Psoas muscle (tissue), 7 donors: ENCODE measurements at regions not wholly inside any gene's neighbourhood (a gene's known extent, or its start where the extent isn't known, plus 50 kb on each side); places are given as distances from the start of the nearest gene placed in this dataset.

Experiments used
- ATAC-seq, 4 donors: fragments of 200-7000 bp; cut with Tn5 transposase; one replicate each; pipeline ENCODE4 v1.9.1; 2020; ENCODE audit warnings: moderate library complexity in 3 of 4, mild to moderate bottlenecking in 2 of 4
- DNase-seq, 2 donors: peaks; one replicate each; pipeline ENCODE4 v3.0.0-alpha.2; 2020
- H3K27ac ChIP-seq: fragments of 200-600 bp; one replicate; pipeline ENCODE4 v1.8.0; 2022
- H3K27me3 ChIP-seq, 3 donors: fragments of 200-600 bp in 1 of 3; one replicate each; pipeline versions ENCODE4 v1.6.1 to v1.8.0; 2013 to 2022; ENCODE audit warnings: low read length in 2 of 3, mild to moderate bottlenecking in 2 of 3, moderate library complexity in 1 of 3; ENCODE audit not compliant: insufficient read depth in 3 of 3
- H3K36me3 ChIP-seq, 2 donors: fragments of 200-600 bp in 1 of 2; one replicate each; pipeline versions ENCODE4 v1.6.1 to v1.8.0; 2013 to 2022; ENCODE audit warnings: low read depth in 1 of 2, mild to moderate bottlenecking in 1 of 2, moderate library complexity in 1 of 2; ENCODE audit not compliant: insufficient read depth in 1 of 2
- H3K4me1 ChIP-seq: fragments of 200-600 bp; one replicate; pipeline ENCODE4 v1.8.0; 2022
- H3K4me3 ChIP-seq: fragments of 200-600 bp; one replicate; pipeline ENCODE4 v1.8.0; 2022; ENCODE audit warnings: mild to moderate bottlenecking
- H3K9me3 ChIP-seq: fragments of 200-600 bp; one replicate; pipeline ENCODE4 v1.8.0; 2022
- WGBS, 3 donors: extraction: QIAGEN DNeasy Blood & Tissue Kit; methylation state at CpG; one replicate each; pipeline versions ENCODE4 v1.1.6 to v1.1.7; 2013; 5-methylcytosine and 5-hydroxymethylcytosine counted together
- intact Hi-C, 2 donors: fragments of 100-400 bp; cut with DNase I; formaldehyde crosslinking; loops; one replicate each; pipeline versions ENCODE4 v1.11.0 to v1.14.2; 2022
- TF ChIP-seq, protein P1 (sequence below): fragments of 200-600 bp; IDR thresholded peaks from one replicate; pipeline ENCODE4 v1.8.0; 2022; ENCODE audit warnings: antibody characterized with exemption
- donor health status: healthy with polysubstance abuse.
- donor health status: DM: no; HTN: no; CAD: no; lungs with moderate emphysema.
- donor health status: Bipolar disorder and iron deficiency.
- donor health status: healthy.
- donor health status: DM: yes; HTN: yes; CAD: no.
- donor health status: DM: no; HTN: no; CAD: no.
- donor health status: DM: yes; HTN: yes; CAD: no.

DNA sequence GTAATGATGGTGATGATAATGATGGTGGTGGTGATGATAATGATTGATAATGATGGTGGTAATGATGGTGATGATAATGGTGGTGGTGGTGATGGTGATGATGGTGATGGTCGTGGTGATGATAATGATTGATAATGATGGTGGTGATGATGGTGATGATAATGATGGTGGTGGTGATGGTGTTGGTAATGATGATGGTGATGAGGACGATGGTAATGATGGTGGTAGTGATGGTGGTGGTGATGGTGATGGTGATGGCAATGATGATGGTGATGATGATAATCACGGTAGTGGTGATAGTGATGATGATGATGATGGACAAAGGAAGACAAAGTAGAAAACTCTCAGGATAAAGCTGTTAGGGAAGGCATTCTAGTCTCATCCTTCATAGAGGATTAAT is 310.5 kb downstream of the MSX2 start:
- WGBS, 3 donors: 88 to 95% (median 88%) methylated on average over 3 of the region's 3 CpGs
- intact Hi-C loops: no loop called here
- TF ChIP-seq, protein P1, sequence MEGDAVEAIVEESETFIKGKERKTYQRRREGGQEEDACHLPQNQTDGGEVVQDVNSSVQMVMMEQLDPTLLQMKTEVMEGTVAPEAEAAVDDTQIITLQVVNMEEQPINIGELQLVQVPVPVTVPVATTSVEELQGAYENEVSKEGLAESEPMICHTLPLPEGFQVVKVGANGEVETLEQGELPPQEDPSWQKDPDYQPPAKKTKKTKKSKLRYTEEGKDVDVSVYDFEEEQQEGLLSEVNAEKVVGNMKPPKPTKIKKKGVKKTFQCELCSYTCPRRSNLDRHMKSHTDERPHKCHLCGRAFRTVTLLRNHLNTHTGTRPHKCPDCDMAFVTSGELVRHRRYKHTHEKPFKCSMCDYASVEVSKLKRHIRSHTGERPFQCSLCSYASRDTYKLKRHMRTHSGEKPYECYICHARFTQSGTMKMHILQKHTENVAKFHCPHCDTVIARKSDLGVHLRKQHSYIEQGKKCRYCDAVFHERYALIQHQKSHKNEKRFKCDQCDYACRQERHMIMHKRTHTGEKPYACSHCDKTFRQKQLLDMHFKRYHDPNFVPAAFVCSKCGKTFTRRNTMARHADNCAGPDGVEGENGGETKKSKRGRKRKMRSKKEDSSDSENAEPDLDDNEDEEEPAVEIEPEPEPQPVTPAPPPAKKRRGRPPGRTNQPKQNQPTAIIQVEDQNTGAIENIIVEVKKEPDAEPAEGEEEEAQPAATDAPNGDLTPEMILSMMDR: no peak
- no peaks in the 10 kb centered on the region for H3K9me3 ChIP-seq
- no peak overlapping the region for H3K4me3 ChIP-seq
- H3K4me1 ChIP-seq: no peaks in the 10 kb centered on the region
- ATAC-seq: no peak
- H3K36me3 ChIP-seq: no peaks in the 10 kb centered on the region
- no peak overlapping the region for H3K27ac ChIP-seq
- no peak for DNase-seq
- H3K27me3 ChIP-seq: no peaks in the 10 kb centered on the region

DNA sequence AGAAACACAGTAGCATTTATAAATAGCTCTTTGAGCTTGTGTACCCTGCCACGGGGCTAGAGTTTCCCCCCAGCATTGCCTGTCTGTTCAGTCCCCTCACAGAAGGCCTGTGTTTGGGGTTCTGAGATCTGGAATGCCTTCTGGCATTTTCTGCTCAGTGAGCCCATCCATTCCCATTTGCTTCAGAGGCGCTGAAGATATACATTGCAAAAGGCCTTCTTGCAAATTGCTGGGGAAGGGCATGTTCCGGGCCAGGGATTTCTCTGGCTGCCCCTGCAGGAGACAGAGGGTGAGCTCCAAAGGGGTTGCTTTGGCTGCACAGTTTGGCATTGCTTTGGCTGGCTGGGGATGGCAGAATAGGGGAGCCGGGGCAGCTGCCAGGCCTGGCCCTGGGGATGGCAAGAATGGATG is 308.4 kb downstream of the MSX2 start:
- 30 to 49% (median 30%) methylated on average over 4 of the region's 4 CpGs for WGBS, 3 donors
- no peaks in the 10 kb centered on the region for H3K4me1 ChIP-seq
- H3K4me3 ChIP-seq: no peak overlapping the region

DNA sequence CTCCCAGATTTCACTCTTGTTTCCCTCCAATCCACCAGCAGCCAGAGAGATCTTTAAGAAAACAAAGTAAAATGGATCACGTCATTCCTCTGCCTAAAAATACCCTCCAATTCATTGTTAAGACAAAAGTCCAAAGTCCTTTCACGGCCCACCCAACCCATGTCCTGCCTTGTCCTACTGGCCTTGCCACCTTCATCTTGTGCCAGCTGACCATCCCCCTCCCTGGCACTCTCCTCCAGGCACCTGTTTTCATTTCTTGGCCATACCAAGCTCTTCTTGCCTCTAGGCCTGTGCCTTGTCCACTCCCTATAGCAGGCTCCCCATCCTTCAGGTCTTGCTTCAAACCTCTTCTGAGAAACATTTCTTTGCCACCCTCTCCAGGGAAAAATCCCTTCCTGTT is 307.6 kb downstream of the MSX2 start:
- H3K36me3 ChIP-seq: no peaks in the 10 kb centered on the region
- H3K27ac ChIP-seq: no peak overlapping the region
- no peaks in the 10 kb centered on the region for H3K9me3 ChIP-seq
- ATAC-seq: no peak
- H3K4me1 ChIP-seq: no peaks in the 10 kb centered on the region
- TF ChIP-seq, protein P1: no peak
- 28 to 46% (median 30%) methylated on average over 2 of the region's 2 CpGs for WGBS, 3 donors
- H3K27me3 ChIP-seq: no peaks in the 10 kb centered on the region
- H3K4me3 ChIP-seq: no peak overlapping the region
- DNase-seq: no peak
- intact Hi-C loops: no loop called here

More for the DNA sequence above, 308.4 kb downstream of the MSX2 start:
- no peak for ATAC-seq
- H3K36me3 ChIP-seq: no peaks in the 10 kb centered on the region
- TF ChIP-seq, protein P1: no peak
- H3K27me3 ChIP-seq: no peaks in the 10 kb centered on the region
- DNase-seq: no peak
- no peaks in the 10 kb centered on the region for H3K9me3 ChIP-seq
- intact Hi-C loops: no loop called here
- H3K27ac ChIP-seq: no peak overlapping the region

DNA sequence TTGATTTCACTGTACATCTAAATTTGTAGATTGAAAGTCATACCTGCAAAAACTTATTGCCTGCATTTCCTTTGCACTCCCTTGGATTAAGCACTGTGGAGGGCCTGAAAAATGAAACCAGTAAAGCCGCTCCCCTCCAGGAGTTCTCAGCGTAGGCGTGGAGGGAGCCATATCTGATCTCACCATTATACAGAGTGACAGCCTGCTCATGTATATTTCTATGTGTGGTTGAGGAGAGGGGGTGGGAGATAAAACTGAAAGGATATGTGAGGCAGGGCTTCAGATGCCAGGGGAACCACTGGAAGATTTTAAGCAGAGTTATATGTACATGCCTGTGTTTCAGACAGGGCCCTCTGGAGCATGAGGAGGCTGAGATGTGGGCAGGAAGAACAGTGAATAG is 303.0 kb downstream of the MSX2 start:
- Histone ChIP-seq H3K9me3 (no peaks in the 10 kb centered on the region), H3K27me3 (peaks cover 0 to 2% (median 0%) of the 10 kb centered on the region in 3 donors), H3K4me3 (no peak overlapping the region), H3K4me1 (no peaks in the 10 kb centered on the region), H3K27ac (no peak overlapping the region), H3K36me3 (no peaks in the 10 kb centered on the region)
- intact Hi-C loops: no loop called here
- no peak for DNase-seq
- TF ChIP-seq, protein P1: no peak
- WGBS, 3 donors: 78 to 90% (median 90%) methylated on average over 3 of the region's 3 CpGs
- no peak for ATAC-seq

DNA sequence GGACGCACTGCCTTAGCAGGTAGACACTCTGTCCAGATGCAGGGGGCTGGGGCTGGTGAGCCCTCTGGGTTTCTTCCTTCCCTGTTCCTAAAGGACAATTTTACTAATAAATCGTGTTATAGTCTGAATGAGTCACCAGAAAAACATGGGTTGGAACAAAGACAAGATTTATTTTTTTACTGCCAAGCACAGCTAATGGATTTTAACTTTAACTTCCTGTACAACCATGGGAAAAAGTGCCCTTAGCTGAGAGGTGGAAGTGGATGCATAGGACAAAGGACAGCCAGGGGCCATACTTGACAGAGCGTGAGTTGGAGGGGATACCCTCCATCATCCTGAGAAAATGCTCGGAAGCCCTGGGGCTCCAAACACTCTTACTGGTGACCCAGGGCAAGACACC is 300.7 kb downstream of the MSX2 start:
- Histone ChIP-seq H3K27ac (no peak overlapping the region), H3K36me3 (no peaks in the 10 kb centered on the region), H3K4me3 (no peak overlapping the region), H3K9me3 (no peaks in the 10 kb centered on the region), H3K27me3 (peaks cover 0 to 2% (median 0%) of the 10 kb centered on the region in 3 donors), H3K4me1 (no peaks in the 10 kb centered on the region)
- intact Hi-C loops: no loop called here
- 37 to 54% (median 50%) methylated on average over 4 of the region's 4 CpGs for WGBS, 3 donors
- TF ChIP-seq, protein P1: no peak
- DNase-seq (no peak), ATAC-seq (no peak)
